Stomach (tissue), 8 donors: ENCODE measurements at regions not wholly inside any gene's neighbourhood (a gene's known extent, or its start where the extent isn't known, plus 50 kb on each side); places are given as distances from the start of the nearest gene placed in this dataset.

Experiments used
- DNase-seq, 2 donors: peaks; one replicate each; pipeline versions ENCODE4 v3.0.0 to v3.0.0-alpha.2; 2013 to 2019
- H3K27ac ChIP-seq, 5 donors: fragments of 200-600 bp in 4 of 5; sonication (generic) in 4 of 5; one replicate each; pipeline ENCODE4 v1.5.1; 2013 to 2019; ENCODE audit warnings: mild to moderate bottlenecking in 1 of 5, moderate library complexity in 1 of 5
- H3K27me3 ChIP-seq, 3 donors: fragments of 200-600 bp; sonication (generic); one replicate each; pipeline ENCODE4 v1.5.1; 2017 to 2019; ENCODE audit warnings: mixed run types in 1 of 3
- H3K36me3 ChIP-seq, 4 donors: fragments of 200-600 bp; sonication (generic); 1 replicate in 3 of 4; 2 replicates in 1 of 4; pipeline ENCODE4 v1.5.1; 2016 to 2019
- H3K4me1 ChIP-seq, 4 donors: fragments of 200-600 bp; sonication (generic); one replicate each; pipeline ENCODE4 v1.5.1; 2016 to 2019
- H3K4me3 ChIP-seq, 4 donors: fragments of 200-600 bp; sonication (generic) in 3 of 4; one replicate each; pipeline ENCODE4 v1.5.1; 2016 to 2019; ENCODE audit warnings: mild to moderate bottlenecking in 1 of 4
- H3K9me3 ChIP-seq, 4 donors: fragments of 200-600 bp; sonication (generic); one replicate each; pipeline ENCODE4 v1.5.1; 2016 to 2019
- CTCF ChIP-seq, 7 experiments: fragments of 450-650 bp in 4 of 7; fragments of 200-600 bp in 3 of 7; sonication (generic) in 3 of 7; IDR thresholded peaks; one replicate each; pipeline ENCODE4 v1.5.1; 2016 to 2019; ENCODE audit warnings: antibody characterized with exemption in 7 of 7, control low read depth in 2 of 7, mild to moderate bottlenecking in 1 of 7
- EP300 ChIP-seq: sonication (generic); formaldehyde crosslinking; IDR thresholded peaks from one replicate; pipeline ENCODE4 v1.6.1; 2017; ENCODE audit warnings: antibody characterized with exemption
- POLR2A ChIP-seq, 4 donors: fragments of 450-650 bp; IDR thresholded peaks; one replicate each; pipeline ENCODE4 v1.6.1; 2016; ENCODE audit warnings: antibody characterized with exemption in 4 of 4, control low read depth in 2 of 4, mild to moderate bottlenecking in 1 of 4, moderate library complexity in 1 of 4
- POLR2AphosphoS5 ChIP-seq, 3 donors: sonication (generic); formaldehyde crosslinking; IDR thresholded peaks; one replicate each; pipeline ENCODE4 v1.6.1; 2016; ENCODE audit warnings: antibody characterized with exemption in 3 of 3
- WGBS, 5 donors: extraction: QIAGEN DNeasy Blood & Tissue Kit in 3 of 5; methylation state at CpG; one replicate each; pipeline versions ENCODE4 v1.1.5 to v1.1.7; 2013 to 2018; 5-methylcytosine and 5-hydroxymethylcytosine counted together
- intact Hi-C: fragments of 100-400 bp; cut with DNase I; formaldehyde crosslinking; loops from one replicate; pipeline ENCODE4 v1.15.1; 2023; ENCODE audit warnings: low total_unique reads
- donor health status: healthy with polysubstance abuse.
- donor health status: Bipolar disorder and iron deficiency.
- donor health status: healthy.

- Histone ChIP-seq H3K4me3 (no peak overlapping the region), H3K27ac (no peak overlapping the region), H3K4me1 (no peaks in the 10 kb centered on the region), H3K36me3 (no peaks in the 10 kb centered on the region), H3K27me3 (no peaks in the 10 kb centered on the region), H3K9me3 (no peaks in the 10 kb centered on the region)
- DNase-seq, result peak in 1 of 2 donors; percentile 42
- no peak for TF ChIP-seq CTCF (IDR thresholded peaks at IDR 0.05)
- TF ChIP-seq POLR2AphosphoS5 (IDR thresholded peaks at IDR 0.05), result no peak
- TF ChIP-seq EP300, result no peak
- no peak for TF ChIP-seq POLR2A (IDR thresholded peaks at IDR 0.05)
- intact Hi-C loops, result no loop called here
Observed at GRCh38 chr6:165906-166305, 126.4 kb upstream of the DUSP22 start.

- peak in 4 of 7 experiments; percentile 38 to 57 (median 49) for TF ChIP-seq CTCF (IDR thresholded peaks at IDR 0.05)
- no peak for TF ChIP-seq POLR2A (IDR thresholded peaks at IDR 0.05)
- no peak for TF ChIP-seq POLR2AphosphoS5 (IDR thresholded peaks at IDR 0.05)
- TF ChIP-seq EP300, result no peak
- 31 to 35% (median 32%) methylated on average over 3 of the region's 3 CpGs for WGBS, 5 donors
- H3K4me3 ChIP-seq, result no peak overlapping the region
- no peaks in the 10 kb centered on the region for H3K9me3 ChIP-seq
- H3K27me3 ChIP-seq, result no peaks in the 10 kb centered on the region
- H3K4me1 ChIP-seq, result no peaks in the 10 kb centered on the region
- no peaks in the 10 kb centered on the region for H3K36me3 ChIP-seq
- DNase-seq, result peak in 1 of 2 donors; percentile 66
- no peak overlapping the region for H3K27ac ChIP-seq
- intact Hi-C loops, result no loop called here
Observed at GRCh38 chr6:168865-169455, 123.3 kb upstream of the DUSP22 start.

GRCh38 chr6:174036-174435 is 118.3 kb upstream of the DUSP22 start:
- intact Hi-C loops, result no loop called here
- DNase-seq, result no peak
- Histone ChIP-seq H3K4me1 (no peaks in the 10 kb centered on the region), H3K27me3 (peaks cover 0 to 7% (median 0%) of the 10 kb centered on the region in 3 donors), H3K9me3 (no peaks in the 10 kb centered on the region), H3K4me3 (no peak overlapping the region), H3K36me3 (no peaks in the 10 kb centered on the region), H3K27ac (no peak overlapping the region)
- TF ChIP-seq CTCF (IDR thresholded peaks at IDR 0.05), result no peak
- TF ChIP-seq POLR2A (IDR thresholded peaks at IDR 0.05), result no peak
- no peak for TF ChIP-seq EP300
- no peak for TF ChIP-seq POLR2AphosphoS5 (IDR thresholded peaks at IDR 0.05)
- WGBS, 5 donors, result 71 to 84% (median 78%) methylated on average over 1 of the region's 1 CpG

- H3K27ac ChIP-seq, result no peak overlapping the region
- TF ChIP-seq EP300 (no peak), POLR2AphosphoS5 (IDR thresholded peaks at IDR 0.05) (no peak), POLR2A (IDR thresholded peaks at IDR 0.05) (no peak), CTCF (IDR thresholded peaks at IDR 0.05) (no peak)
- WGBS, 5 donors, result 81 to 88% (median 84%) methylated on average over 2 of the region's 2 CpGs
Observed at GRCh38 chr6:175680-176079, 116.6 kb upstream of the DUSP22 start.

More at GRCh38 chr6:175680-176079, 116.6 kb upstream of the DUSP22 start:
- Histone ChIP-seq H3K27me3 (peaks cover 0 to 13% (median 0%) of the 10 kb centered on the region in 3 donors), H3K9me3 (no peaks in the 10 kb centered on the region), H3K4me1 (no peaks in the 10 kb centered on the region), H3K4me3 (no peak overlapping the region), H3K36me3 (no peaks in the 10 kb centered on the region)
- intact Hi-C loops, result no loop called here
- DNase-seq, result no peak
